GM19463 (cell line): ENCODE measurements at regions not wholly inside any gene's neighbourhood (a gene's known extent, or its start where the extent isn't known, plus 50 kb on each side); places are given as distances from the start of the nearest gene placed in this dataset.
"Not testable (repeated sequence)": the region's sequence is repeated elsewhere in the genome, so short reads cannot be mapped to it uniquely, and the experiment has no call there.

Source experiments
- ATAC-seq: cut with Tn5 transposase; IDR thresholded peaks from one replicate; pipeline ENCODE4 v1.9.1; 2021; ENCODE audit warnings: mild to moderate bottlenecking, moderate library complexity; ENCODE audit not compliant: unreplicated experiment

- no peak for ATAC-seq
These were observed 63.1 kb downstream of the TSN start for GRCh38 chr2:121818546-121818945.

DNA sequence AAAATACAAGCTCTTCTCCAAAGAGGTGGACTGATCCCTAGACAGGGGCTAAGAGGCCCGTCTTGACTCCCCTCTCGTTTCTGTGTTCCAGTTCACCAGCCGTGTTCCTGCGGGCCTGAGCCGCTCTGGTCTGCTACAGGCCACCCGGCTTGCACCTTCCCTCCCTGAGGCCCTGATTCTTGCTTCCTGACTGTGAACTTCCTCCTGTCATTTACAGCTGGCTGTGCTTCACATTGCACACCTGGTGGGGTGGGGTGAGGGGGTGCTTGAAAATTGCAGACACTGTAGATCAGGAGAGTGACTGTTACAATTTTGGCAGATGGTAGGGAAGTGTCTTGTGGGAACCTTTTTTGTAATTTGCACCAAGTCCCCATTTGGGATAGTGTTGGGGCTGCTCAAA, 64.4 kb downstream of the TSN start:
- no peak for ATAC-seq

- no peak for ATAC-seq
These were observed 66.2 kb downstream of the TSN start for GRCh38 chr2:121821476-121822158.

- ATAC-seq, result no peak
These were observed 68.8 kb downstream of the TSN start for GRCh38 chr2:121824264-121824663.

DNA sequence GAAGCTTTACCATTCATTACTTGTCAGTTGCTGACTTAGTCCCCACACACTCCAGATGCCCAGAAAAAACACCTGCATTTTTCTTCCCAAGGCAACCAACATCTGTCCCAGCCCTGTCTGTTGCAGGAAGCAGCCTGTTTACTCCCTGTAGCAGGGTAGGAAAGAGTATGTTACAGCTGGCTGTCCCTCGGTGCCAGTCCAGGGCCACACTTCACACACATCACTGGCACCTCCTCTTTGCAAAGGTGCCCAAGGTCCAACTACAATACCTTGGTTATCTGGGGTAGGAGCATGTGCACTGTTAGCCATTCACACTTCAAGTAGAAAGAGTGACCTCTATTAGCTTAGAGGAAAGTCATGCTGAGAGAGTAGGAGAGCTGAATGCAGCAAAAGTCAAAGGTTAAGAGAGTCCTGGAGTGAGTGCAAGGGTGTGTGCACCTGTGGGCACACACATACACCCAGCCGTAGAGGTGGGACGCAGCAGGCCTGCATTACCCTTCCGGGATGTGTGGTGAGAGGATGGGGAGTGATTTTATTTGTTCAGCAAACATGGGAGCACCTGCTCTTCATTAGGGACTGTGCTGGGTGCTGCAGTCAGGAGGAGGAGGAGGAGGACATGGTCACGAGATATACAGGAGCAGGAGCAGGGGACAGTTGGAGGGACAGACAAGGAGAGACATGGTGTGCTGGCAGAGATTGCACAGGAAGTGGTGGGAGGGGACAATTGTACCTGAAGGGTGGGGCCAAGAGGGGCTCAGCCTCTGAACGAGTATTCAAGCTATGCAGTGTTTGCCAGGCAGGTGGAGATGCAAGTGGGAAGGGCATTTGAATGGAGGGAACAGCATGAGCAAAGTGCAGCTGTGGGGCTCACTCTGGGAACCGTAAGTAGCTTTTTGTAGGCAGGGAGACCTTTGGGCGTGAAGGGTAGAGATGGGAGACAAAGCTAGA, 69.8 kb downstream of the TSN start:
- no peak for ATAC-seq

DNA sequence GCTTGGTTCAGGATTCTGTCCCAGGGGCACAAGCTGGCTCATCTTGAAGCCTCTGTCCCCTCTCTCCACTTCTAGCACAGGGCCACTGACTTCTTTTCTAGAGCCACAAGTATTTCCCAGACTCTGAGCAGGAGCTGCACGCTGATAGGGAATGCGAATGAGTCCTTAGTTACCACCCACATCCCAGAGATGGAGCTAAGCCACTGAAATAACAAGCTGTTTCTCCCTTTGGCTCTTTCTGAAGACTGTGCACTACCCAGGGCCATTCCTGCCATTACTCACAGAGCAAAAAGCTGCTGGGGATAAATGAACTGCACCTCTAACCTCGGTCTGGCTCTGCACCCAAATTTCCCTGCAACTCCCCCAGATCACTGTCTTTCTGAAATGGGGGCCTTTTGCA, 70.6 kb downstream of the TSN start:
- ATAC-seq, result no peak

- ATAC-seq, result no peak
These were observed 72.9 kb downstream of the TSN start for GRCh38 chr2:121828281-121828731.

- no peak for ATAC-seq
These were observed 75.4 kb downstream of the TSN start for GRCh38 chr2:121830809-121831208.

GRCh38 chr2:121831841-121832240, 76.4 kb downstream of the TSN start:
- ATAC-seq, result no peak

DNA sequence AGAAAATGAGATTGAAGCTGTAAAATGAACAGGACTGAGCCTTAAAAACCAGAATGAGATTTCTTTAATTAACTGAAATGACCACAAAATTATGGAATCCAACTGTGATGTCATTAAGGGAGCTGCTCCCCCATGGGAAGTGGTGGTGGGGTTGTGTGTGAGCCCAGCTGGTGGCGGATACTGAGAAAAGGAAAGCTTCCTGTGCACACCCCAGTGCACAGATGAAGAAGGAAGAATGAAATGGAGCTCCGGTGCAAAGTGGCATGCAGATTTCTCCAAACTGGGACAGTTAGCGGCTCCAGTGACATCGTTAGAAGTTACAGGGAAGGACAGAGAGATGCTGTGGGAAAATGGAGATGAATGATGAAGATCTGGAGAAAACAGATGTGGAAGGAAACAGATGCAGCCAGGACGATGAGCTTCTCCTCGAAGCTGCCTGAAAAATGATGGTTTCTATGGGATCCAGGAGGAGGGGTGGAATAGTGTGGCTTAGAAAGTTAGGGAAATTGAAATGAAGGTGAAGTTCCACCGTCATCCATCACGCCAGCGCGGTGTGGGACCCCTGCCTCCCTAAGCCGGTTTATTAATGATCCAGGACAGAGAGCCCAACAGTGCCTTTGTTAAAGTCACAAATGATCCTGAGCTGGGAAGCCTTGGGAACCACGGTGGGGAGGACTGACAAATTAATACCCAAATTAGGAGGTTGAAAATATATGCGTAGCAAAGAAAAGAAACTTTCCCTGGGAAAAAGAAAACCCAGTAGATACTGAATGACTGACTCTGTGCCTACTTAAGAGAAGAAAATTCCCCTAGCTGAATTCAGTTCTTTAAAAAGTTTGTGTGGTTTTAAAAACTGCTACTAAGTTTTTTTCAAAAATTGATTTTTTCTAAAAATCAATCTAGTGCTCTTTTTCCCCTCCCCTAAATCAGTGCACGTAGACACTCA, 77.2 kb downstream of the TSN start:
- ATAC-seq, result no peak

- no peak for ATAC-seq
These were observed 77.9 kb downstream of the TSN start for GRCh38 chr2:121833358-121833723.

DNA sequence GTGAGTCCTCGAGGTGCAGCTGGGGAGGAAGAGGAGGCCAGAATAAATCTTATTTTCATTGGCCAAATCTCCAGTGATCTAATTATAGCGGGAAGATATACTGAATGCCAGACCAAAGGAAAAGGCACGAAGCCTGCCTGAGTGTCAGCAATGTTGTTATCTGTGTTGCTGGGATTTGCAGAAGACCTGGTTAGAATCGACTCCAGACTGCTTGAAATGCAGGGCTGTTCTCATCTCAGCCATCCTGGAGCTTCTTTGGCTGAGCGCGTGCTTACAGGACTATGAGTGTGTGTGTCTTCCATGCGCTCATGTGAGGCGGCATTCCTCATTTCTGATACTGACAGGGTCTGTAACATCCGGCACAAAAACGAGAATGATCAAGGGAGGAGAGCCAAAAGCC, 81.2 kb downstream of the TSN start:
- no peak for ATAC-seq

DNA sequence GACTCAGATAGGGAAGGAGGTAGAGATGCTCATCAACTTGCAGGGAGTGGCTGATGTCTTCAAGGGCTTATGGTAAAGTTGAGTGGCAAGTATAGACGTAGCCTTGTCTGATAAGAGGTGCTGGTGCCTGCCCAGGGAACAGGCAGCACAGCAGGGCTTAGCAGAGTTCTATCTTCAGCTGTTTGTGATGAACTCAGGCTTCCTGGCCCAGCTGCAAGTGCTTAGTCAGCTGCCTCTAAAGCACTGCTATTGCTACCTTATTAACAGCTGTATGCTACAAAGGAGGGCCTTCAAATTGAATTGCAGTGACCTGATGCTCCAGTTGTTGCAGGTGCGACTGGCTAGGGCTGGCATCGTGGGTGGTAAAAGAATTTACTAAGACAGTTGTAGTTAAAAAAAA, 82.1 kb downstream of the TSN start:
- no peak for ATAC-seq

- ATAC-seq, result no peak
These were observed 83.1 kb downstream of the TSN start for GRCh38 chr2:121838551-121838950.

- no peak for ATAC-seq
These were observed 84.1 kb downstream of the TSN start for GRCh38 chr2:121839584-121839983.

GRCh38 chr2:121849236-121849635, 93.8 kb downstream of the TSN start:
- ATAC-seq, result no peak

GRCh38 chr2:121853149-121853548, 97.7 kb downstream of the TSN start:
- ATAC-seq, result not testable (repeated sequence)

GRCh38 chr2:121855510-121855909, 100.1 kb downstream of the TSN start:
- no peak for ATAC-seq

- ATAC-seq, result no peak
These were observed 100.9 kb downstream of the TSN start for GRCh38 chr2:121856360-121856759.

DNA sequence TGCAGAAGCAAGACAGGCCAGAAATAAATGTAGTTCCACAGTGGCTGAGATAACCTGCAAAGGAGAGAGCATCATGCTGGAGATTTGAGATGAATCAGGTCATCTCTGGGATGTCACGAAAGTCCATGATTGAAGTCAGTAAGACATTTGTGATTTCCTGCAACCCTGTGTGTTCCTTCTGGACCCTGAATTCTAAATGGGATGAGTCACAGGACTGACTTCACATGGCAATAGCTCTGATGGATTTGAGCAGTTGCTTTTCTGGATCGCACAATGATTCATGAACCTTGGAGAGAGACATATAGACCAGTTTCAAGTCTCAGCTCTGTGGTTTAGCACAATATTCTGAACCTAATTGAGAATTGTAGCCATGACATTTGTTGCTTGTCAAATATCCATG, 102.9 kb downstream of the TSN start:
- ATAC-seq, result no peak

DNA sequence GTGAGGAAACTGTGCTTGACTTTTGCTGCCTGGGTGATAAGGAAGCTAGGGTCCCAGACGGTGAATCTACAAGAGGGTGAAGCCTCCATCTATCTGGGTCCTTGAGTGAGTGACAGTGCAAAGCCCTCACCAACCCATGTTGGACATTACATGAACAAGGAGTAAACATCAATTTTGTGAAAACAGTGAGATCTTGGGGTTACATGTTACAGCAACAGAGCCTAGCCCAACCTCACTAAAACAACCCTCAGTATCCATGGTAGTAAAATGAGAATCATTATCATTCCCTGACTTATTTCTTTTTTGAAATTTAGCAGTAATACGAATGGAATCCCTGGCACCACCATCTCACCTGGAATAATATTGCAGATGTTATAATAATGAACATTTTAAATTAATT, 103.4 kb downstream of the TSN start:
- no peak for ATAC-seq
